ENCODE measurements at regions not wholly inside any gene's neighbourhood (a gene's known extent, or its start where the extent isn't known, plus 50 kb on each side); places are given as distances from the start of the nearest gene placed in this dataset.
"Not testable (repeated sequence)": the region's sequence is repeated elsewhere in the genome, so short reads cannot be mapped to it uniquely, and the experiment has no call there.

DNA sequence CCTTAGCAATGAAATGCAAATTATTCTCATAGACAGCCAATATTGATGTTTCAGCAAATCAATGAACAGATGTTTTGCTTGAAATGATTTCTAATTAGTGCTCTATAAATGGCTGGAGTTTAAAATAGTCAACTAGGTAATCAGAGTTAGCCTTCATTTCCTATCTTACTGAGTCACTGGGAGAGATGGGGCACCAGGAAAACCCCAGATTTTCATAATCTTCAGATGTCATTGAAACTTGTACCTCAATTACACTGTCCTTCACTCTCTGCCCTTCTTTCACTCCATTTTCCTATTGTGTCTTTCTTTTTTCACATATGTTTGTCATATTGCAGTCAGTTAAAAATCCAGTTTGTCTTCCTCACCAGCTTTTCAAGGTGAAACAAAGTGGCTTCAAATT, 92.7 kb downstream of the C12orf75 start:
- DNase-seq: no peak

DNA sequence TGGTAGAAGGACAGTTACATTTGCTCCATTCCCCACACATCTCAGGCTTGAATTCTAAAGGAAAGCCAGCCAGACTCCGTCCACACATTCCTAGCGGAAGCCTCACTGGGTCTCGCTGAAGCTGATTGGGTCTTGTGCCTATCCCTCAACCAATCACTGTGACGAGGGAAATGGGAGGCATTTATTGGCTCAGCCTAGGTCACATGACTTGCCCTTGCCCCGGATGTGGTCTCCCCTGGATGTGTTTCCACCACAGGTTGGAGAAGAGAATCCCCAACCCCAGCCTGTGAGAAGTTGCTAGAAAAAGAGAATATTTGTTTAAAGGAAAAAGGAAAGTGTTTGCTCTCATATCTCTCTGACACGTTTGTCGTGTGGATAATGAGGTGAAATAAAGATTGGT, 93.4 kb downstream of the C12orf75 start:
- DNase-seq: peak; percentile 49

DNA sequence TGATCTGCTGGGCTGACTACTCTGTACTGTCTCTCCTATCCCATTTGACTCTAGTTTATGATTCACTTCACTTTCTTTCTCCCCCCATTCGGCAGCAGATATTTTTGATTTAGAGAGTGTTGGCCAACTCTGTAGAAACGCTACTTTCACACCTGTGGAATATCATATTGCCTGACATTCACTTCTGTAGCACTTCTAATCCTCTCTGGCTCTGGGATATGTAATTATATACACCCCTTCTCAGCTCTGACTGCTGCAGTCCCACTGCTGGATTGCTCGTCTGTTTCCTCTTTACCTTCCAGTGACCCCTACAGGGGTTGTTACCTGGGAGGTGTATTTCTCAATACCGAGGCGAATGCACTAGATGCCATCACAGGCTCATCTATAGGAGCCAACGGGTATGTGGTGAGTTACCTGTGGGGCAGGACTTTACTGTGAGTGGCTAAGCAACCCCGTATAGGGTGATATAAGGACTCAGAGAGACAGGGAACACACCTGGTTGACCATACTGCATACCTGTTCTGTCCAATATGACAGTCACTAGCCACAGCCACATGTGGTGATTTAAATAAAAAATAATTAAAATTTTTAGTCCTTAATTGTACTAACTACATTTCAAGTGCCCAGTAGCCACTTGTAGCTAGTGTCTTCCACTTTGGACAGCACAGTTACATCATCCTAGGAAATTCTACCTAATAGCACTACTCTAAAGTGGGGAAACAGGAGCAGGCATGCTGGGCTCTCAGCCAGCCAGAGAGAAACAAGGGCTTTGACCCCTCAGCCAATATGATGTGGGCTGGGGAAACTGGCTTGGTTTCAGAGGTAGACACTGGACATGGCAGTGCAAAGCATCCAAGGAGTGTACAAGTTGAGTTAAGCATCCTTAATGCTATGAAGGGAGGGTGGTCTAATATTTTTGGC, 95.0 kb downstream of the C12orf75 start:
- DNase-seq: no peak

DNA sequence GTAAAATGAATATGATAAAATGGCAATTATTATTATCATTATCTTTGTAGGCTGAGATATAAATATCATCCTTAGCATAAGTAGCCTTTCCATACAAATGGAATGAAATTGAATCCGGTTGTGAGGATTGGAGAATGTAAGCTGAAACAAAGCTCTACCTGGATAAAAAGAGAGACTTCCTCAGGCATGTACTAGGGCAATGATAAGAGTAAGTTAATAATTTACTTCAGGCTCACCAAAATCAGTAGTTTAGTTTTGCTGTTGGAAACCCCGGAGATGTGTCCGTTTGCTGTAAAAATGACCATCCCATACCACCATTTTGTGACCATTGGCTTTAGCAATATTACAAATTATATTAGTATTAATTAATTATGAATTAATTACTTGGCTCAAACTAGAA, 96.3 kb downstream of the C12orf75 start:
- no peak for DNase-seq

DNA sequence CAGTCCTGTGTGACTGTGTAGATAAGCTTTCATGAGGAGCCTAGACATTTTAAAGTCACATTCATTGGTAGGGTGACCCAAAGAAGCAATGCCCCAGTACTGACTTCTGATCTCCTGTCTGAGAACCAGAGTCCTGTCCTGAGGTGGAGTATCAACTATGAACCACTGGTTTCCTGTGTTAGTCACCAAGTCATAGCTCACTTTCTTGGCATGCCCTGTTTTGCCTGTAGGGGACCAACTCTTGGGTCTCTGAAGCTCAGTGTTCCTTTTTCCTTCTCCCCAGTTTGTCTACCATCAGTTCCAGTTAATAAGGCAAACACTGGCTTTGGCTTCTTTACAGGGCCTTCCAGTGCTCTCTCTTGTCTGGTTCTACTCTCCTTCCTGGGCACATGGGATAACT, 97.4 kb downstream of the C12orf75 start:
- peak; percentile 30 for DNase-seq

DNA sequence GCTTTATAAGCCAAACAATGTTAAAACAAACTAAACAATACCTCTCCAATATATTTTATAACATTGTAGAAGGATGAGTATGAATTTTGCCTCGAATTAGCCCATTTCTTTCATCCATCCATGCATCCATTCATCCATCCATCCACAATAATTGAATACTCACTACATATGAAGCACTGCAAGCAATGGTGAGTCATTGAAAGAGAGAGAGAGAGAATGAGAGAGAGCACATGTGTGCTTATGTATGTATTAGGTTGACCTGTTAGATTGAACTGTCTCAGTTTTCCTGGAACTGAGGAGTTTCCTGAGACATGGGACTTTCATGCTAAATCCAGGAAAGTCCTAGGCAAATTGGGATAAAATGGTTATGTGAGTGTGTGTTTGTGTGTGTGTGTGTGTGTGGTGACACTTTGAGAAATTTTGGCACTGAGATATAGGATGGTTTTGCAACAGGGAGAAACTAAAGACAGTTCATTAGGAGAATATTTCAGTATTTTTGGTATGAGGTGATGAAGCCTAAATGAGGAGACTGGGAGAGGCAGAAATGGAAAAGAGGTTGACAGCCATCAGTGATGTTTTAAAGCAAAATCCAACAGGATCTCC, 98.4 kb downstream of the C12orf75 start:
- DNase-seq: peak; percentile 44

DNA sequence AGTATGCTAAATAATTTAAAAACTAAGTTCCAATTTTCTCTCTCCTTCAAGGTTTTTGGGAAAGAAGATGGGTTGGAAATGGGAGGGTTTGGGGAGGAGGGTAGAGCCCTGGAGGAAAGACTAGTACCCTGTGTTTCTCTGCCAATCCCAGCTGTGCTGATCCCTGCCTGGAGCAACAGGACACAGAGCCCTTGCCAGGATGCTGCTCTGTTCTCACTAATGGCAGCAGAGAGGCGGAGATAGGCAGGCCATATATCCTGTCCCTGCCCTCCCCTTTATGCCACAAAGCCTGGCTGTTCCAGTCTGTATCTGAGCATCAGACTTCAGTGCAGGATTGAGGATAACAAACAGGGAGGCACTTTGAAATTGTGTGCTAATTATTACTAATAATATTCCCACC, 99.0 kb downstream of the C12orf75 start:
- DNase-seq: no peak

DNA sequence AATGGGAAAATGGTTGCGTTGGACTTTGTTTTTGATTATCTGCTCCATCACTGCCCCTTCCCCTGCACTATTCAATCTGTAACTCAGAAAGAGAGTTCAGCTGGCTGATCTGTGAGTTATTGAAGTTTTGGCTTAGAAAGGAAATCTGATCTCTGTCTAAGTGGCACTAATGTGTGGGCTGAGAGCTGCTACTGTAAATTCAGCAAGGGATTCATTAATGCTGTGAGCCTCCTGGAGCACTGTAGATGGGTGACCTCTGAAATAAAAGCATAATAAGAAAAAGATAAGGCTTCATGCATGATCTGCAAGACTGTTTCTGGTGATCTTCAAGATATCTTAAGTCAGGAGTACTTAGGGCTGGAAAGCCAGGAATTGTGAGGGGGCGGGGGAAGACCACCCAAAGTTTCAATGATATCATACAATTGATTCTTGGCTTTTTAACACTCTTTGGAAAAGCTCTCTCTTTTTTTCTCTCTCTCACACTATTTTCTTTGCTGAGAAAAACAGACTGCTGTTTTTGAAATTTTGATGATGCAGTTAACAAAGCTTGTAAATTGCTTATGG, 101.1 kb downstream of the C12orf75 start:
- DNase-seq: no peak

DNA sequence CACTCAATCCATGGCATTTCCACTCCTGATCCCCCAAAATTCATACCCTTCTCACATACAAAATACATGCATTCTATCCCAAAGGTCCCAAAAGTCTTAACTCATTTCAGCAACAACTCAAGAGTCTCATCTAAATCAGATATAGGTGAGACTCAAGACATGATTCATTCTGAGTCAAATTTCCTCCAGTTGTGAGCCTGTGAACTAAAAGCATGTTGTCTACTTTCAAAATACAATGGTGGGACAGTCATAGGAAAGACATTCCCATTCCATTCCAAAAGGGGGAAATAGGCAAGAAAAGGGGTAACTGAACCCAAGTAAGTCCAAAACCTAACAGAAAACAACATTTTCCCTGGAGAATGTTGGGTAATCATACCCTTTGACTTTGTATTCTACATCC, 103.3 kb downstream of the C12orf75 start:
- peak; percentile 87 for DNase-seq

DNA sequence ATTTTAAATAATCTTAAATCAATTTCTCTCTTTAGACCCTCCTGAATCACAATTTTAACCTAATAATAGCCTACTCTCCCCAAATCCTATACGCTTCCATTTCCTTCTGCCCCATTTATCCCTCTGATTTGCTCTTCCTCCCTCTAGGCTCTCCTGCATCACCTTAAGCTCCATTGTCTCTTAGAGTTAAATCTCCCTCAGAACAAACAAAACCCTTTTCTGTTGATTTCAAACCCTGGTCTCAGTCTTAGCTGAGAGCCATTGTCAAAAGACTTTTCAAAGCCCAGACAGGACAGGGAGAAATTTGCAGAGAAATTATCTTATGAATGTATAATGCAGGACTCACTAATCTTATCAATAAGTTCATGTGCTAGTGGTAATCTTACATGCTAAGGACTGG, 106.1 kb downstream of the C12orf75 start:
- no peak for DNase-seq

DNA sequence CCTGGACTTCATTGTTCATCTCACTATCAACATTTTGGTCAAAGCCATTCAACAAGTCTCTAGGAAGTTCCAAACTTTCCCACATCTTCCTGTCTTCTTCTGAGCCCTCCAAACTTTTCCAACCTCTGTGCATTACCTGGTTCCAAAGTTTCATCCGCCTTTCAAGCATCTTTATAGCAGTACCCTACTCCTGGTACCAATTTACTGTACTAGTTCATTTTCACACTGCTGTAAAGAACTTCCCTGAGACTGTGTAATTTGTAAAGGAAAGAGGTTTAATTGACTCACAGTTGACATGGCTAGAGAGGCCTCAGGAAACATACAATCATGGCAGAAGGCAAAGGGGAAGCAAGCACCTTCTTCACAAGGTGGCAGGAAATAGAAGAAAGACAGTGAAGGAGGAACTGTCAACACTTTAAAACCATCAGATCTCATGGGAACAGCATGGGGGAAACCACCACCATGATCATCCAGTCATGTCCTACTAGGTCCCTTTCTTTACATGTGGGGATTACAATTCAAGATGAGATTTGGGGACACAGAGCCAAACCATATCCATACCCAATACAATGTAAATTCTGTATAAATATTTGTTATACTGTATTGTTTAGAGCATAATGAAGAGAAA, 109.7 kb downstream of the C12orf75 start:
- DNase-seq: no peak

DNA sequence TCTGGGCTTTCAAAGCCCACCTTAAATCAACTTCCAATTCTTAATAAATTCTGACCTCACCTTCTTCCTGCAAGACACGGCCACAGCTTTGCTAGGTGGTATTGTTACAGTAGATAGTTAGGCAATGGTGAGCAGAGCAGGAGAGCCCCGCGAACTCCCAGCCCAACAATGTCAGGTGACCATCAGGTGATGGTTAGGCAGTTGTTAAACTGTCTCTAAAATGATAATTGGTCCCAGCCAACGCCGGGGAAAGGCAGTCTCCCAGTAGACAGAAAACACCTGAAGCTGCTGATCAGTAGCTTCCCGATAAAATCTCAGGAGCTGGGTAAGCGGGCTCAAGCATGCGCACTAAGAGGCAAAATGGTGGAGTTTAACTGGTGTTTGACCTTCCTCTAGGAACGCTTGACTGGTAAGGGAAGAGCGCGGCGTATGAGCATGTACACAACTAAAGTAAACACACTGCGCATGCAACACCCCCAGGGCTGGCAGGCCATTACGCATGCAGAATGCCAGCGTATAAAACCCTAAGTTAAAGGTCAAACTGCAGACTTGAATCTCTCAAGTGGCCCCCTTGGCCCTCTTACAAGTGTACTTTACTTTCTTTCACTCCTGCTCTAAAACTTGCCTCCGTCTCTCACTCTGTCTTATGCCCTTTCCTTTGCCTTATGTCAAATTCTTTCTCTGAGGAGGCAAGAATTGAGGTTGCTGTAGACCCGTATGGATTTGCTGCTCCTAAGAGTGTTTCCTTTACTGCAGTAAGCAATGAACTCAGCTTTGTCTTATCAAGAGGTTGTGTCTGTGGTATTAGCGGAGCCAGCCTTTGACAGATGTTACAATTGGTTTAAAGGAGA, 113.5 kb downstream of the C12orf75 start:
- peak; percentile 63 for DNase-seq

DNA sequence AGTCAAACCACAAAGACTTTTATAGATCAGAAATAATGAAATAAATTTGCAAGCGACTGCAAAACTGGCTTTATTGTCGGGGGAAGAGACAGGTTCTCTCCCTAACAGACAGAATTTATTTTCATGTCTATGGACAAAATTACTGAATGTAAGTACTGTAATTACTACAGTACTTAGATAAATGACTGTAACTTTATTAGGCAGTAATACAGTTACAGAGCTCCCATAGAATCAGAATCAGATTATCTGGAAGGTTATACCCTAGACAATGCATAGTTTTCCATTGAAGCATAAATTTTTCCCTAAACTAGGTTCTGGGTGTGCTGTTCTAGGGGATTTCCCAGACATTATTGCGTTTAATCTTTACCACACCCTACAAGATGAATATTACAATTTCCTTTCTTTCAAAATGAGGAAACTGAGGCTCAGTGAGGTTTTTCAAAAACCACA, 114.2 kb downstream of the C12orf75 start:
- DNase-seq: peak; percentile 55

DNA sequence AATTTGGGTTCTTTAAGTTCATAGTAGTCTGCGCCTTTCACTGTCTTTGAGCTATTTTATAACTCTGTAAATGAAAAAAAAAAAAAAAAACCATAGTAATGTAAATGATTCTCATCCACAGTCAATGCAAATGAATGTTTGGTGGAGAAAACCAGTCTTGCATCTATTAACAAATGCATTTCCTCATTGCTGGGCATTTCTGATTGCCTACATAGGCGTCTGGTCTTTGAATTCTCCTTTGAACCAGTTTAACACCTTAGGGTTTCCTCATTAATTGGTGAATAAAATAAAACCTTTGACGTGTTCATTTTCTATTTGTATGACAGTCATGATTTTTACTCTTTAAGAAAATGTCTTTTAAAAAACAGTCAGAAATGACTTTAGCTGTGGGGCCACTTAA, 114.8 kb downstream of the C12orf75 start:
- no peak for DNase-seq

DNA sequence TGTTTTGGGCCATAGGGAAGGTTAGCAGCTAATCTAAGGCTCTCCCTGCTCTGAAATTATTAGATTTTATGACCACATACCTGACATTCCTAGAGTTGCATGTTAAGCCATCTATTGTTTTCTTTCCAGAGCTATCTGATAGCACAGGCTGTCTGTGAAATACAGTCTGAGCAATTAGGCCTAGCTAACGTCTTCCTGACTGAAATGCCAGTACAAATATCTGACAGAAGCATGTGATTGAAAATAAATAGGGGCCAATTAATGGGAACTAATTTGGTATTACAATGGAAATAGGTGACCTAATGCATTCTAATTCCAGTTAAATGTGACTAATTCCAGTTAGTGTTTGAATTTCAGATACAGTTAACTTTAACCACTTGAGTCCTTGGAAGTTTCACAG, 115.2 kb downstream of the C12orf75 start:
- peak; percentile 75 for DNase-seq

DNA sequence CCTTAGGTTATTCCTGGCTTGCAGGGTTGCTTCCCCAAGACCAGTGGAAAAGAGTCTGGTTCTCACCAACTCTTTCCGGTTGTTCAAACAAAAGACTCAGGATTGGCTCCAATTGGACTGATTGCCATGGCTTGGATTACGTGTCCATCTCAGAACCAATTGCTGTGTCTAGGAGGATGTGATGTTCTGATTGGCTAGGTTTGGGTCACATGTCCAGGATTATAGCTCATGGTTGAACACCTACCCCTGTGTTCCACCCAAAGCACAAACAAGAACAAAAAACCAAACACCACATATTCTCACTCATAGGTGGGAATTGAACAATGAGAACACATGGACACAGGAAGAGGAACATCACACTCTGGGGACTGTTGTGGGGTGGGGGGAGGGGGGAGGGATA, 116.0 kb downstream of the C12orf75 start:
- DNase-seq: not testable (repeated sequence)

DNA sequence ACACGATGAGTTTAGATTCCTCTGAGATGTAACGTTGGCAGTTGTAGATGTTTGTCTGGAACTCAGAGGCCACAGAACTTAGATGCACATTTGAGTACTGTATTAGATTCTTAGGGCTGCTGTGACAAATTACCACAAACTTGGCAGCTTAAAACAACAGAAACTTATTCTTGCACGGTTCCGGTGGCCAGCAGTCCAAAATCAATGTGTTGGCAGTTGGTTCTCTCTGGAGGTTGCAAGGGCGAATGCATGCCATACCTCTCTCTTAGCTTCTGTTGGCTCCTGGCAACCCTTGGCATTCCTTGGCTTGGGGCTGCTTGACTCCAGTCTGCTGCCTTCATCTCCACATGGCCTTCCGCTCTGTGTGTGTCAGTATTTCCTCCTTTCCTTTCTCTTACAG, 118.9 kb downstream of the C12orf75 start:
- no peak for DNase-seq

DNA sequence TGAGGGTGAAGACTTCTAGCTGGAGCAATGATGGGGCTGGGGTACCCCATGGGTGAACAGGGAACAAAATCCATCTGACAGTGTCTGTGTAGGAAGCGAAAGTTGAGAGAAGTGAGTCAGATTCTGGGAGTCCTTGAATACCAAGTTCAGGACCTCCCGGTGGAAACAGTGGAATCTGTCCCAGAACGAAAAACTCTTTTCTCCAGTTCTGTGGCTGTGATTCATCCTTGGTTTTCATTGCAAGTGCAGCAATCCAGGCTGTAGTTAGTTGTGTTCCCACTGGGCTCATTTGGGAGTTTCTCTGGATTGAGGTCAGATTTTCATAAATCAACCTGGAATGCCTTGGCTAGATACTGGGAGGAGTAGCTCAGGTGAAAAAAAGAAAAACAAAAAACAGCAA, 120.7 kb downstream of the C12orf75 start:
- DNase-seq: peak; percentile 93

DNA sequence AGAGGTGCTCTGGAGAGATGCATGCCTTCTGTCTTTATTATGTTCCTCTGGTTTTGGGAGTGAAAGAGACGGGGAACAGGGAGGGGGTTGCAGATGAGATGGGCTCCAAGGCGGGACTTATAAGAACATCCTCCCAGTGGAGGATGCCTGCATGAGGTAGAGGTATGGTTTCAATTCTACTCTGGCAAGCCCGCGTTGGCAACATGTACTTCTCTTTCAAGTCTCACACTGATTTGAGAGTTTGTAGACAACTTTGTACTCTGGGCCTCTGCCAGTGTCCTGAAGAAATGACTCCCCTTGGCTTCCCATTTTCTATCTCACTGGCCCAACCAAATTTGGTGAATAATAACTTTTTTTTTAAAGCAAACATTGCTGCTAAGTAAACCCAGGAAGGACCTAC, 121.3 kb downstream of the C12orf75 start:
- no peak for DNase-seq

DNA sequence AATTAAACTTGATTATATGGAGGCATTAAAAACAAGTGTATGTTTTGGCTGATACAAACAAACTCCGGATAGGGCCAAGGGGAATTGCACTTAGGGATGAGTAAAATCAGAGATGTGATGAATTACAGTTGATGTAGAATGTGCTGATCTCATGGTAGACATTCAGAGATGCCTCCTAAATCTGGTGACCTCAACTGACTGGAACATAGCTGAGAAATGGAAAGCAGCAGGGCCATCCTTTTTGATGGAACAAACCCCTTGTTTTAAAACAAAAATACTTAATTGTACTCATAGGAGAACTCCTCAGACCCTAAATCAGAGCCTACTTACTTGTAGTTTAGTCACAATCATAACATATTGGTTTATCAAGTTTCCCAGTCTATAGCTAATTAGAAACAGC, 122.8 kb downstream of the C12orf75 start:
- DNase-seq: peak; percentile 48

DNA sequence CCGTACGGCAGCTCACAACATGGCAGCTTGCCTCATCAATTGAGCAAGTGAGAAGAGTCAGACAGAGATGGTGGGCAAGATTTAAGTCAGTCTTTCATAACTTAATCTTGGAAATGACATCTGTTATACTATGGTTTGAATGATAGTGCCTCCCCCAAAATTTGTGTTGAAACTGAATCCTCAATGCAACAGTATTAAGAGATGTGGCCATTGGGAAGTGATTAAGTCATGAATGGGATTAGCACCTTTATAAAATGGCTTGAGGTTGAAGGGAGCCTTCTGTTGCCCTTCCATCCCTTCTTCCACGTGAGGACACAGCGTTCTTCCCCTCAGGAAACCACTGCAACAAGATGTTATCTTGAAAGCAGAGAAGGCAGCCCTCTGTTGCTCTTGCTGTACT, 124.2 kb downstream of the C12orf75 start:
- DNase-seq: no peak

DNA sequence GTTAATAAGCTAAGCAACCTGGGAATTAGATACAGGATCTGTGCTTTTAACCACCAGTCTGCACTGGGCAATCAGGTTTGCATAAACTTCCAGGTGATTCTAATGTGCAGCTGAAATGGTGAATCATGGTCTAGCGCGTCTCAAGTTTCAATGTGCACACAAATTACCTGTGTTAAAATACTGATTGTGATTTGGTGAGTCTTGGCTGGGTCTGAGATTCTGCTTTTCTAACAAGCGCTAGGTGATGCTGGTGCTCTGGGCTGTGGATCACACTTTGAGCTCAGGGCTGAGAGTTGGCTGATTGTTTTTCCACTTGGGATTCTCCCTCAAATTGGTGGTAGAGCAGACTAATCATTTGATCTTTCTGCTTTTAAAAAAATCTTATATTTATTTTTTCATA, 124.8 kb downstream of the C12orf75 start:
- DNase-seq: no peak

DNA sequence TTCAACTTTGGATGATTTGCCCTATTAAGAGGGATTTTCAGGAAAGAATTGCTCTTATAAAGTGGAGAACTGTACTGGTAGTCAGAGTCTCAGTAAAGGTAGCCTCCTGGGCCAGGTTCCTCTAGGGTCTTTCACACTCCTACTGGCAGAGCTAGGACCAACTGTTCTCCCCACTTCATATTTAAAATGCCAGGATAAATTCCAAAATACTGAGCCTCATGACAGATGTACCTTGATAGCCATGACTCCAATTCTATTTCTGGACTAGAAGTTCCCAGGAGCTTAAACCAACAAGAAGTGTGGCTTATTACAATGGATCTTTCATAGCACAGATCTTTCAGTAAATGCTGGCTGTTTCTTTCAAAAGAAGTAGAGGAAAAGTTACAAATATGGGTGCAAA, 126.5 kb downstream of the C12orf75 start:
- DNase-seq: peak; percentile 23
